H1 (cell line): ENCODE measurements at regions not wholly inside any gene's neighbourhood (a gene's known extent, or its start where the extent isn't known, plus 50 kb on each side); places are given as distances from the start of the nearest gene placed in this dataset.
A peak's percentile ranks its signal among the peaks of the same experiment; 100 is the strongest.

Source experiments
- CTCF ChIA-PET: fragments of 300-600 bp; sonication (Branson Sonifier 250); formaldehyde crosslinking; loops from one replicate; lab custom pipeline; 2021; ENCODE audit not compliant: partially characterized antibody; lab: Charles Lee
- POLR2A ChIA-PET: fragments of 300-600 bp; sonication (Branson Sonifier 250); formaldehyde crosslinking; loops from one replicate; lab custom pipeline; 2021; ENCODE audit warnings: inconsistent platforms; ENCODE audit not compliant: partially characterized antibody; lab: Charles Lee
- DNase-seq, 2 experiments: peaks; one replicate each; pipeline versions ENCODE4 v3.0.0 to v3.0.0-alpha.2; 2010 to 2022; ENCODE audit warnings: low spot score in 2 of 2, low read depth in 1 of 2, mixed read lengths in 1 of 2
- FAIRE-seq: peaks from 2 replicates; lab custom pipeline; 2011; peaks lifted over from hg19 to GRCh38; lab: Jason Lieb, UNC
- H2AFZ ChIP-seq: 2 replicates; pipeline ENCODE4 v1.8.1; 2012; ENCODE audit warnings: low read length, inconsistent platforms
- H2AK5ac ChIP-seq: 2 replicates; pipeline ENCODE4 v1.6.1; 2013; ENCODE audit warnings: low read depth, low read length
- H2BK120ac ChIP-seq: replicated peaks from 2 replicates; pipeline ENCODE3; 2013; ENCODE audit warnings: low read depth, low read length, inconsistent platforms
- H2BK12ac ChIP-seq: 2 replicates; pipeline ENCODE4 v1.6.1; 2013; ENCODE audit warnings: low read depth, low read length
- H2BK15ac ChIP-seq: 2 replicates; pipeline ENCODE4 v1.6.1; 2013; ENCODE audit warnings: low read length
- H2BK20ac ChIP-seq: 2 replicates; pipeline ENCODE4 v1.6.1; 2013; ENCODE audit warnings: low read length
- H2BK5ac ChIP-seq: 2 replicates; pipeline ENCODE4 v1.6.1; 2013; ENCODE audit warnings: low read depth, low read length
- H3K14ac ChIP-seq: 2 replicates; pipeline ENCODE4 v1.6.1; 2013; ENCODE audit warnings: inconsistent platforms; ENCODE audit not compliant: insufficient read length
- H3K18ac ChIP-seq: 2 replicates; pipeline ENCODE4 v1.6.1; 2013; ENCODE audit warnings: low read length; ENCODE audit errors: extremely low read depth
- H3K23ac ChIP-seq: 2 replicates; pipeline ENCODE4 v1.6.1; 2013; ENCODE audit warnings: inconsistent platforms; ENCODE audit not compliant: insufficient read length
- H3K23me2 ChIP-seq: 2 replicates; pipeline ENCODE4 v1.6.1; 2013; ENCODE audit warnings: low read depth, low read length
- H3K27ac ChIP-seq: 2 replicates; pipeline ENCODE4 v1.6.1; 2011; ENCODE audit warnings: low read depth, low read length, inconsistent platforms
- H3K27me3 ChIP-seq, 4 experiments: replicated peaks in 1 of 4; 1 replicate in 1 of 4; 2 replicates in 3 of 4; pipeline versions ENCODE4 v1.6.1 to v1.8.1; 2011 to 2013; ENCODE audit warnings: low read length in 3 of 4, mild to moderate bottlenecking in 3 of 4, inconsistent platforms in 2 of 4, mixed read lengths in 2 of 4, moderate library complexity in 1 of 4; ENCODE audit not compliant: control insufficient read depth in 3 of 4, insufficient read depth in 3 of 4; ENCODE audit errors: extremely low read depth in 1 of 4
- H3K36me3 ChIP-seq, 4 experiments: 2 replicates each; pipeline versions ENCODE4 v1.6.1 to v1.8.1; 2011 to 2013; ENCODE audit warnings: mild to moderate bottlenecking in 4 of 4, low read length in 3 of 4, moderate library complexity in 2 of 4, control low read depth in 1 of 4, inconsistent platforms in 1 of 4; ENCODE audit not compliant: insufficient read depth in 4 of 4, control insufficient read depth in 2 of 4
- H3K4ac ChIP-seq: replicated peaks from 2 replicates; pipeline ENCODE3; 2013; ENCODE audit warnings: low read length, low read depth, mixed read lengths, inconsistent platforms; ENCODE audit not compliant: insufficient read length
- H3K4me1 ChIP-seq, 4 experiments: replicated peaks in 1 of 4; 1 replicate in 1 of 4; 2 replicates in 3 of 4; pipeline versions ENCODE4 v1.6.1 to v1.8.1; 2011 to 2013; ENCODE audit warnings: low read length in 3 of 4, inconsistent platforms in 2 of 4, mixed read lengths in 1 of 4; ENCODE audit not compliant: insufficient read depth in 4 of 4, control insufficient read depth in 3 of 4
- H3K4me2 ChIP-seq, 2 experiments: 2 replicates each; pipeline versions ENCODE4 v1.6.1 to v1.8.1; 2011 to 2013; ENCODE audit warnings: low read depth in 2 of 2, low read length in 2 of 2, control low read depth in 1 of 2, inconsistent platforms in 1 of 2, mild to moderate bottlenecking in 1 of 2; ENCODE audit not compliant: insufficient read depth in 1 of 2
- H3K4me3 ChIP-seq, 4 experiments: fragments of 200-600, 300-600 bp in 1 of 4; sonication (generic), shearing (Covaris generic), sonication (Bioruptor Twin) in 1 of 4; 2 replicates each; pipeline versions ENCODE4 v1.5.1 to v1.8.1; 2011 to 2016; ENCODE audit warnings: low read length in 4 of 4, low read depth in 3 of 4, control low read depth in 2 of 4, inconsistent platforms in 2 of 4, mild to moderate bottlenecking in 2 of 4, mixed read lengths in 1 of 4, moderate library complexity in 1 of 4; ENCODE audit not compliant: insufficient read depth in 2 of 4; ENCODE audit errors: extremely low read depth in 1 of 4
- H3K56ac ChIP-seq: replicated peaks from 2 replicates; pipeline ENCODE3; 2013; ENCODE audit warnings: low read depth, mild to moderate bottlenecking, mixed read lengths, low read length, inconsistent platforms; ENCODE audit not compliant: insufficient read length
- H3K79me1 ChIP-seq: 2 replicates; pipeline ENCODE4 v1.6.1; 2013; ENCODE audit warnings: low read depth, low read length, control low read depth
- H3K79me2 ChIP-seq, 2 experiments: 2 replicates each; pipeline versions ENCODE4 v1.6.1 to v1.8.1; 2012 to 2013; ENCODE audit warnings: low read length in 2 of 2, mild to moderate bottlenecking in 2 of 2, inconsistent platforms in 1 of 2; ENCODE audit not compliant: insufficient read depth in 2 of 2, control insufficient read depth in 1 of 2
- H3K9ac ChIP-seq, 4 experiments: replicated peaks in 1 of 4; 1 replicate in 1 of 4; 2 replicates in 3 of 4; pipeline versions ENCODE4 v1.6.1 to v1.8.1; 2011 to 2013; ENCODE audit warnings: low read depth in 3 of 4, low read length in 3 of 4, control low read depth in 2 of 4, mild to moderate bottlenecking in 2 of 4, moderate library complexity in 2 of 4, inconsistent platforms in 1 of 4; ENCODE audit errors: extremely low read depth in 1 of 4
- H3K9me3 ChIP-seq, 2 experiments: 2 replicates each; pipeline versions ENCODE4 v1.6.1 to v1.8.1; 2012 to 2013; ENCODE audit warnings: mild to moderate bottlenecking in 2 of 2, moderate library complexity in 2 of 2, control low read depth in 1 of 2, inconsistent platforms in 1 of 2, low read depth in 1 of 2, low read length in 1 of 2, mixed read lengths in 1 of 2; ENCODE audit not compliant: insufficient read depth in 2 of 2
- H4K20me1 ChIP-seq, 2 experiments: replicated peaks in 1 of 2; 2 replicates each; pipeline versions ENCODE3 to v1.8.1; 2011 to 2013; ENCODE audit warnings: inconsistent platforms in 2 of 2, low read length in 2 of 2, mild to moderate bottlenecking in 1 of 2; ENCODE audit not compliant: insufficient read depth in 2 of 2, control insufficient read depth in 1 of 2
- H4K5ac ChIP-seq: 2 replicates; pipeline ENCODE4 v1.6.1; 2013; ENCODE audit warnings: low read length, low read depth, mixed read lengths, inconsistent platforms; ENCODE audit not compliant: insufficient read length
- H4K8ac ChIP-seq: 2 replicates; pipeline ENCODE4 v1.8.0; 2013; ENCODE audit warnings: mild to moderate bottlenecking, moderate library complexity, low read length, inconsistent platforms; ENCODE audit not compliant: insufficient read depth; ENCODE audit errors: extremely low read depth
- H4K91ac ChIP-seq: replicated peaks from 2 replicates; pipeline ENCODE3; 2013; ENCODE audit warnings: low read length, mixed read lengths, inconsistent platforms; ENCODE audit not compliant: insufficient read length
- ASH2L ChIP-seq: fragments of 200-600, 300-600 bp; sonication (generic); IDR thresholded peaks from one replicate; pipeline ENCODE4 v1.7.1; 2017; ENCODE audit warnings: low read length
- CEBPB ChIP-seq: IDR thresholded peaks from 2 replicates; pipeline ENCODE4 v1.6.1; 2012; ENCODE audit warnings: low read depth, low read length
- CHD2 ChIP-seq: IDR thresholded peaks from 2 replicates; pipeline ENCODE4 v1.6.1; 2012; ENCODE audit warnings: low read length, improper control_type of control experiment
- CTBP2 ChIP-seq: IDR thresholded peaks from 2 replicates; pipeline ENCODE4 v1.7.0; 2011; ENCODE audit warnings: borderline replicate concordance, mild to moderate bottlenecking, moderate library complexity, mixed read lengths, low read length; ENCODE audit not compliant: insufficient read depth, insufficient read length
- EGR1 ChIP-seq: IDR thresholded peaks from 2 replicates; pipeline ENCODE4 v1.6.1; 2011; ENCODE audit warnings: low read depth, low read length, borderline replicate concordance
- GABPA ChIP-seq: IDR thresholded peaks from 2 replicates; pipeline ENCODE4 v1.6.1; 2011; ENCODE audit warnings: mild to moderate bottlenecking, low read length, moderate library complexity, borderline replicate concordance; ENCODE audit not compliant: insufficient read depth
- GTF2F1 ChIP-seq: IDR thresholded peaks from 2 replicates; pipeline ENCODE4 v1.6.1; 2012; ENCODE audit warnings: low read depth, low read length, improper control_type of control experiment, borderline replicate concordance
- RFX5 ChIP-seq: IDR thresholded peaks from 2 replicates; pipeline ENCODE4 v1.6.1; 2011; ENCODE audit warnings: low read depth, low read length, improper control_type of control experiment, borderline replicate concordance
- SIX5 ChIP-seq: IDR thresholded peaks from 2 replicates; pipeline ENCODE4 v1.6.1; 2011; ENCODE audit warnings: mild to moderate bottlenecking, low read depth, low read length
- SP1 ChIP-seq: IDR thresholded peaks from 2 replicates; pipeline ENCODE4 v1.6.1; 2011; ENCODE audit warnings: low read depth, low read length
- TBP ChIP-seq: IDR thresholded peaks from 2 replicates; pipeline ENCODE4 v1.6.1; 2011; ENCODE audit warnings: low read depth, low read length, improper control_type of control experiment
- WGBS, 2 experiments: shearing (Covaris generic) in 1 of 2; methylation state at CpG; one replicate each; pipeline versions ENCODE4 v1.1.6 to v1.1.7; 2013 to 2015; ENCODE audit warnings: low lambda C conversion rate in 2 of 2, mixed read lengths in 2 of 2, inconsistent platforms in 1 of 2, low coverage in 1 of 2, missing lambda C conversion rate in 1 of 2; ENCODE audit not compliant: insufficient replicate concordance in 2 of 2, insufficient coverage in 1 of 2, insufficient read length in 1 of 2; ENCODE audit errors: extremely low coverage in 1 of 2, missing lambda C conversion rate in 1 of 2; 5-methylcytosine and 5-hydroxymethylcytosine counted together
- TF ChIP-seq, protein P1 (sequence below): IDR thresholded peaks from 2 replicates; pipeline ENCODE4 v1.6.1; 2012; ENCODE audit warnings: inconsistent platforms
- TF ChIP-seq, protein P2 (sequence below): IDR thresholded peaks from 2 replicates; pipeline ENCODE4 v1.6.1; 2012; ENCODE audit warnings: low read length, inconsistent platforms

DNA sequence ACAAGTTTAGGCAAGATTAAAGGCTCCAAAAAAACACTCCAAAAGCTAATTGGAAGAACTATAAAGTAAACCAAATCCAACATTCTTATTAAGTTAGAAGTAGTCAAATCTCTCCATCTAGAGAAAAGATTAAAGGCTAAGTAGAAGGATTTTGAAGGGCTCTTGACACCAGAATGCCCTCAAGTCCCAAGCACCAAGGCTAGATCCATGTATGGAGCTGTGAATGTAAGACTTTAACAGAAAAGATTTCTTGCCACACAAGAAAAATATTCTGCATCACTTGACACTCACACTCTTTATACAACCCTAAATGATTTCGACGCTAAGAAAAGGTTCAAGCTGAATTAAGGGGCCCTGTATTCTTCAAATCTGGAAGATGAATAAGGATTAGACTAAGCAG, 345.2 kb downstream of the VGLL3 start (continued):
- no peak for TF ChIP-seq TBP

DNA sequence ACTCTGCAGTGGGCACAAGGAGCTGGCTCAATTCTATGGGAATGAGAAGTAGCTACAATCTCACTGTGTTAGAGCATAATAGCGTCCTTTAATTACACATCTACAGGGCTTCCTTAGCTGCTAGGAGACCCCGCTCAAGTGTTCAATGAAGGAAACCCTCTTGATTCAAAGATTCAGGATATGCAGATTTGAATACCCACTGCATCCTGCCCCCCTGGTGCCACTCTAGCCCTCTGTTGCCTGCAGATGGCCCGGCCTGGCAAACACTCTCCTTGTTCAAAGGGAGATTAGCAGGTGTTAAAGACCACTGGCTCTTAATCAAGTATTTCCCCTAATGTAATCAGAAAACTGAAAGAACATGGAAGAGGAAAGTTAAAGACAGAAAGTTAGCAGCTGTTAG, 356.6 kb downstream of the VGLL3 start:
- Histone ChIP-seq H4K20me1 (no peaks in the 10 kb centered on the region), H3K4me3 (no peak overlapping the region), H2BK20ac (no peak overlapping the region), H2AK5ac (no peak overlapping the region), H3K9ac (no peak overlapping the region), H3K56ac (no peak overlapping the region), H3K14ac (no peak overlapping the region), H3K79me2 (no peaks in the 10 kb centered on the region), H2BK15ac (no peak overlapping the region), H4K91ac (no peak overlapping the region), H2BK120ac (no peak overlapping the region), H2BK5ac (no peak overlapping the region), H3K9me3 (no peaks in the 10 kb centered on the region), H3K36me3 (no peaks in the 10 kb centered on the region), H3K27me3 (no peaks in the 10 kb centered on the region), H2BK12ac (no peak overlapping the region), H3K4me2 (no peak overlapping the region), H2AFZ (no peak overlapping the region), H3K4ac (no peak overlapping the region), H3K79me1 (no peaks in the 10 kb centered on the region), H4K8ac (no peak overlapping the region), H3K23ac (peak overlapping the region; percentile 4), H4K5ac (no peak overlapping the region), H3K27ac (no peak overlapping the region), H3K18ac (no peak overlapping the region), H3K4me1 (no peaks in the 10 kb centered on the region), H3K23me2 (no peaks in the 10 kb centered on the region)
- ChIA-PET POLR2A (no interaction called here), CTCF (no interaction called here)
- DNase-seq (no peak), FAIRE-seq (no peak)
- WGBS, 2 experiments = 90% methylated on average over 3 of the region's 3 CpGs; no CpG with 5 or more reads in 1 of the 2 experiments
- TF ChIP-seq CTBP2 (no peak), CHD2 (no peak), SIX5 (no peak), CEBPB (no peak), ASH2L (no peak), GTF2F1 (no peak), SP1 (no peak), GABPA (no peak), RFX5 (no peak), EGR1 (no peak)
- TF ChIP-seq, protein P1, sequence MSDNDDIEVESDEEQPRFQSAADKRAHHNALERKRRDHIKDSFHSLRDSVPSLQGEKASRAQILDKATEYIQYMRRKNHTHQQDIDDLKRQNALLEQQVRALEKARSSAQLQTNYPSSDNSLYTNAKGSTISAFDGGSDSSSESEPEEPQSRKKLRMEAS = no peak
- TF ChIP-seq, protein P2, sequence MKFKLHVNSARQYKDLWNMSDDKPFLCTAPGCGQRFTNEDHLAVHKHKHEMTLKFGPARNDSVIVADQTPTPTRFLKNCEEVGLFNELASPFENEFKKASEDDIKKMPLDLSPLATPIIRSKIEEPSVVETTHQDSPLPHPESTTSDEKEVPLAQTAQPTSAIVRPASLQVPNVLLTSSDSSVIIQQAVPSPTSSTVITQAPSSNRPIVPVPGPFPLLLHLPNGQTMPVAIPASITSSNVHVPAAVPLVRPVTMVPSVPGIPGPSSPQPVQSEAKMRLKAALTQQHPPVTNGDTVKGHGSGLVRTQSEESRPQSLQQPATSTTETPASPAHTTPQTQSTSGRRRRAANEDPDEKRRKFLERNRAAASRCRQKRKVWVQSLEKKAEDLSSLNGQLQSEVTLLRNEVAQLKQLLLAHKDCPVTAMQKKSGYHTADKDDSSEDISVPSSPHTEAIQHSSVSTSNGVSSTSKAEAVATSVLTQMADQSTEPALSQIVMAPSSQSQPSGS = no peak
